ENCODE measurements at regions not wholly inside any gene's neighbourhood (a gene's known extent, or its start where the extent isn't known, plus 50 kb on each side); places are given as distances from the start of the nearest gene placed in this dataset.

DNA sequence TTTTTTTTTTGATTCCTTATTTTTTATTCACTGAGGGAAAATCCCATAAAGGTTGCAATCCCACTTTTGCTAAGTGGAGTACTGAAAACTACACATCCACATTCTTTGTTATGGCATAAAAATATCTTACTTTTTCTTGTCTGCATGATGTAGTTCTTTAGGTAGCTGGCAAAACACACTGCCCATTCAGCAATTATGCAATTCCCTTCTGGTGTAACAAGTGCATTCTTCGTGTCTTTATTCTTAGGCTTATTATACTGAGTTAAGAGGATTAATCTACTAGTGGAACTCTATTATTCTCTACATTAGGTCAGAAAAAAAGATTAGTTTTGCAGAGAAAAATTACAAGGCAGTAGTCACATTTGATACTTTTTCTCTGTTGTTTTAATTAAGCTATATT lies 403.8 kb upstream of the GBE1 start:
- Mint-ChIP-seq H3K27ac (no peak overlapping the region), H3K4me3 (no peak overlapping the region), H3K4me1 (no peaks in the 10 kb centered on the region), H3K36me3 (ENCODE audit: low read depth) (peaks cover 4% of the 10 kb centered on the region; the same call in 1 of the 3 replicates), H3K27me3 (ENCODE audit: insufficient read depth, low read depth, poor library complexity) (no peaks in the 10 kb centered on the region), H3K9me3 (peaks cover 3% of the 10 kb centered on the region; the same call in 2 of the 3 replicates)
- H3K27ac ChIP-seq (ENCODE audit: low read depth): no peak overlapping the region
- TF ChIP-seq, protein P1, sequence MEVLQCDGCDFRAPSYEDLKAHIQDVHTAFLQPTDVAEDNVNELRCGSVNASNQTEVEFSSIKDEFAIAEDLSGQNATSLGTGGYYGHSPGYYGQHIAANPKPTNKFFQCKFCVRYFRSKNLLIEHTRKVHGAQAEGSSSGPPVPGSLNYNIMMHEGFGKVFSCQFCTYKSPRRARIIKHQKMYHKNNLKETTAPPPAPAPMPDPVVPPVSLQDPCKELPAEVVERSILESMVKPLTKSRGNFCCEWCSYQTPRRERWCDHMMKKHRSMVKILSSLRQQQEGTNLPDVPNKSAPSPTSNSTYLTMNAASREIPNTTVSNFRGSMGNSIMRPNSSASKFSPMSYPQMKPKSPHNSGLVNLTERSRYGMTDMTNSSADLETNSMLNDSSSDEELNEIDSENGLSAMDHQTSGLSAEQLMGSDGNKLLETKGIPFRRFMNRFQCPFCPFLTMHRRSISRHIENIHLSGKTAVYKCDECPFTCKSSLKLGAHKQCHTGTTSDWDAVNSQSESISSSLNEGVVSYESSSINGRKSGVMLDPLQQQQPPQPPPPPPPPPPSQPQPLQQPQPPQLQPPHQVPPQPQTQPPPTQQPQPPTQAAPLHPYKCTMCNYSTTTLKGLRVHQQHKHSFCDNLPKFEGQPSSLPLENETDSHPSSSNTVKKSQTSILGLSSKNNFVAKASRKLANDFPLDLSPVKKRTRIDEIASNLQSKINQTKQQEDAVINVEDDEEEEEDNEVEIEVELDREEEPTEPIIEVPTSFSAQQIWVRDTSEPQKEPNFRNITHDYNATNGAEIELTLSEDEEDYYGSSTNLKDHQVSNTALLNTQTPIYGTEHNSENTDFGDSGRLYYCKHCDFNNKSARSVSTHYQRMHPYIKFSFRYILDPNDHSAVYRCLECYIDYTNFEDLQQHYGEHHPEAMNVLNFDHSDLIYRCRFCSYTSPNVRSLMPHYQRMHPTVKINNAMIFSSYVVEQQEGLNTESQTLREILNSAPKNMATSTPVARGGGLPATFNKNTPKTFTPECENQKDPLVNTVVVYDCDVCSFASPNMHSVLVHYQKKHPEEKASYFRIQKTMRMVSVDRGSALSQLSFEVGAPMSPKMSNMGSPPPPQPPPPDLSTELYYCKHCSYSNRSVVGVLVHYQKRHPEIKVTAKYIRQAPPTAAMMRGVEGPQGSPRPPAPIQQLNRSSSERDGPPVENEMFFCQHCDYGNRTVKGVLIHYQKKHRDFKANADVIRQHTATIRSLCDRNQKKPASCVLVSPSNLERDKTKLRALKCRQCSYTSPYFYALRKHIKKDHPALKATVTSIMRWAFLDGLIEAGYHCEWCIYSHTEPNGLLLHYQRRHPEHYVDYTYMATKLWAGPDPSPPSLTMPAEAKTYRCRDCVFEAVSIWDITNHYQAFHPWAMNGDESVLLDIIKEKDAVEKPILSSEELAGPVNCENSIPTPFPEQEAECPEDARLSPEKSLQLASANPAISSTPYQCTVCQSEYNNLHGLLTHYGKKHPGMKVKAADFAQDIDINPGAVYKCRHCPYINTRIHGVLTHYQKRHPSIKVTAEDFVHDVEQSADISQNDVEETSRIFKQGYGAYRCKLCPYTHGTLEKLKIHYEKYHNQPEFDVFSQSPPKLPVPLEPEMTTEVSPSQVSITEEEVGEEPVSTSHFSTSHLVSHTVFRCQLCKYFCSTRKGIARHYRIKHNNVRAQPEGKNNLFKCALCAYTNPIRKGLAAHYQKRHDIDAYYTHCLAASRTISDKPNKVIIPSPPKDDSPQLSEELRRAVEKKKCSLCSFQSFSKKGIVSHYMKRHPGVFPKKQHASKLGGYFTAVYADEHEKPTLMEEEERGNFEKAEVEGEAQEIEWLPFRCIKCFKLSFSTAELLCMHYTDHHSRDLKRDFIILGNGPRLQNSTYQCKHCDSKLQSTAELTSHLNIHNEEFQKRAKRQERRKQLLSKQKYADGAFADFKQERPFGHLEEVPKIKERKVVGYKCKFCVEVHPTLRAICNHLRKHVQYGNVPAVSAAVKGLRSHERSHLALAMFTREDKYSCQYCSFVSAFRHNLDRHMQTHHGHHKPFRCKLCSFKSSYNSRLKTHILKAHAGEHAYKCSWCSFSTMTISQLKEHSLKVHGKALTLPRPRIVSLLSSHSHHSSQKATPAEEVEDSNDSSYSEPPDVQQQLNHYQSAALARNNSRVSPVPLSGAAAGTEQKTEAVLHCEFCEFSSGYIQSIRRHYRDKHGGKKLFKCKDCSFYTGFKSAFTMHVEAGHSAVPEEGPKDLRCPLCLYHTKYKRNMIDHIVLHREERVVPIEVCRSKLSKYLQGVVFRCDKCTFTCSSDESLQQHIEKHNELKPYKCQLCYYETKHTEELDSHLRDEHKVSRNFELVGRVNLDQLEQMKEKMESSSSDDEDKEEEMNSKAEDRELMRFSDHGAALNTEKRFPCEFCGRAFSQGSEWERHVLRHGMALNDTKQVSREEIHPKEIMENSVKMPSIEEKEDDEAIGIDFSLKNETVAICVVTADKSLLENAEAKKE (CRISPR knock-in tag; IDR thresholded peaks at IDR 0.05): no peak
- TF ChIP-seq EZH2phosphoT487 (IDR thresholded peaks at IDR 0.05; ENCODE audit: unreplicated experiment) (no peak), CREB1 (CRISPR knock-in tag; IDR thresholded peaks at IDR 0.05; ENCODE audit: low read depth) (no peak), POLR2AphosphoS5 (IDR thresholded peaks at IDR 0.05; ENCODE audit: low read depth) (no peak), NANOG (IDR thresholded peaks at IDR 0.05; ENCODE audit: borderline replicate concordance) (no peak), EZH2 (IDR thresholded peaks at IDR 0.05; ENCODE audit: low read depth, unreplicated experiment) (no peak), ZNF331 (CRISPR knock-in tag; IDR thresholded peaks at IDR 0.05; ENCODE audit: low read depth) (no peak), STAT1 (IDR thresholded peaks at IDR 0.05; ENCODE audit: unreplicated experiment) (no peak), JUNB (IDR thresholded peaks at IDR 0.05; ENCODE audit: unreplicated experiment) (no peak), ZNF114 (CRISPR knock-in tag; IDR thresholded peaks at IDR 0.05) (no peak)
- TF ChIP-seq, protein P2, sequence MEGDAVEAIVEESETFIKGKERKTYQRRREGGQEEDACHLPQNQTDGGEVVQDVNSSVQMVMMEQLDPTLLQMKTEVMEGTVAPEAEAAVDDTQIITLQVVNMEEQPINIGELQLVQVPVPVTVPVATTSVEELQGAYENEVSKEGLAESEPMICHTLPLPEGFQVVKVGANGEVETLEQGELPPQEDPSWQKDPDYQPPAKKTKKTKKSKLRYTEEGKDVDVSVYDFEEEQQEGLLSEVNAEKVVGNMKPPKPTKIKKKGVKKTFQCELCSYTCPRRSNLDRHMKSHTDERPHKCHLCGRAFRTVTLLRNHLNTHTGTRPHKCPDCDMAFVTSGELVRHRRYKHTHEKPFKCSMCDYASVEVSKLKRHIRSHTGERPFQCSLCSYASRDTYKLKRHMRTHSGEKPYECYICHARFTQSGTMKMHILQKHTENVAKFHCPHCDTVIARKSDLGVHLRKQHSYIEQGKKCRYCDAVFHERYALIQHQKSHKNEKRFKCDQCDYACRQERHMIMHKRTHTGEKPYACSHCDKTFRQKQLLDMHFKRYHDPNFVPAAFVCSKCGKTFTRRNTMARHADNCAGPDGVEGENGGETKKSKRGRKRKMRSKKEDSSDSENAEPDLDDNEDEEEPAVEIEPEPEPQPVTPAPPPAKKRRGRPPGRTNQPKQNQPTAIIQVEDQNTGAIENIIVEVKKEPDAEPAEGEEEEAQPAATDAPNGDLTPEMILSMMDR (conservative IDR thresholded peaks at IDR 0.05; ENCODE audit: low read depth in 2 of 2): no peak
- TF ChIP-seq, protein P3, sequence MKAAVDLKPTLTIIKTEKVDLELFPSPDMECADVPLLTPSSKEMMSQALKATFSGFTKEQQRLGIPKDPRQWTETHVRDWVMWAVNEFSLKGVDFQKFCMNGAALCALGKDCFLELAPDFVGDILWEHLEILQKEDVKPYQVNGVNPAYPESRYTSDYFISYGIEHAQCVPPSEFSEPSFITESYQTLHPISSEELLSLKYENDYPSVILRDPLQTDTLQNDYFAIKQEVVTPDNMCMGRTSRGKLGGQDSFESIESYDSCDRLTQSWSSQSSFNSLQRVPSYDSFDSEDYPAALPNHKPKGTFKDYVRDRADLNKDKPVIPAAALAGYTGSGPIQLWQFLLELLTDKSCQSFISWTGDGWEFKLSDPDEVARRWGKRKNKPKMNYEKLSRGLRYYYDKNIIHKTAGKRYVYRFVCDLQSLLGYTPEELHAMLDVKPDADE (IDR thresholded peaks at IDR 0.05): no peak
- TF ChIP-seq, protein P4, sequence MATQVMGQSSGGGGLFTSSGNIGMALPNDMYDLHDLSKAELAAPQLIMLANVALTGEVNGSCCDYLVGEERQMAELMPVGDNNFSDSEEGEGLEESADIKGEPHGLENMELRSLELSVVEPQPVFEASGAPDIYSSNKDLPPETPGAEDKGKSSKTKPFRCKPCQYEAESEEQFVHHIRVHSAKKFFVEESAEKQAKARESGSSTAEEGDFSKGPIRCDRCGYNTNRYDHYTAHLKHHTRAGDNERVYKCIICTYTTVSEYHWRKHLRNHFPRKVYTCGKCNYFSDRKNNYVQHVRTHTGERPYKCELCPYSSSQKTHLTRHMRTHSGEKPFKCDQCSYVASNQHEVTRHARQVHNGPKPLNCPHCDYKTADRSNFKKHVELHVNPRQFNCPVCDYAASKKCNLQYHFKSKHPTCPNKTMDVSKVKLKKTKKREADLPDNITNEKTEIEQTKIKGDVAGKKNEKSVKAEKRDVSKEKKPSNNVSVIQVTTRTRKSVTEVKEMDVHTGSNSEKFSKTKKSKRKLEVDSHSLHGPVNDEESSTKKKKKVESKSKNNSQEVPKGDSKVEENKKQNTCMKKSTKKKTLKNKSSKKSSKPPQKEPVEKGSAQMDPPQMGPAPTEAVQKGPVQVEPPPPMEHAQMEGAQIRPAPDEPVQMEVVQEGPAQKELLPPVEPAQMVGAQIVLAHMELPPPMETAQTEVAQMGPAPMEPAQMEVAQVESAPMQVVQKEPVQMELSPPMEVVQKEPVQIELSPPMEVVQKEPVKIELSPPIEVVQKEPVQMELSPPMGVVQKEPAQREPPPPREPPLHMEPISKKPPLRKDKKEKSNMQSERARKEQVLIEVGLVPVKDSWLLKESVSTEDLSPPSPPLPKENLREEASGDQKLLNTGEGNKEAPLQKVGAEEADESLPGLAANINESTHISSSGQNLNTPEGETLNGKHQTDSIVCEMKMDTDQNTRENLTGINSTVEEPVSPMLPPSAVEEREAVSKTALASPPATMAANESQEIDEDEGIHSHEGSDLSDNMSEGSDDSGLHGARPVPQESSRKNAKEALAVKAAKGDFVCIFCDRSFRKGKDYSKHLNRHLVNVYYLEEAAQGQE (IDR thresholded peaks at IDR 0.05; ENCODE audit: unreplicated experiment): no peak
- no peaks in the 10 kb centered on the region for H3K27me3 ChIP-seq (ENCODE audit: insufficient read depth)
- ATAC-seq (no peak), DNase-seq (ENCODE audit: low spot score) (no peak)
- H2AFZ ChIP-seq: no peak overlapping the region
- H3K79me2 ChIP-seq (replicated peaks; ENCODE audit: insufficient read depth): no peaks in the 10 kb centered on the region
- no peaks in the 10 kb centered on the region for H3K9me2 ChIP-seq (ENCODE audit: insufficient read depth)
- H3K4me3 ChIP-seq: no peak overlapping the region
- no peaks in the 10 kb centered on the region for H4K20me1 ChIP-seq (replicated peaks; ENCODE audit: insufficient read depth)
- H3K4me1 ChIP-seq (ENCODE audit: insufficient read depth): no peaks in the 10 kb centered on the region
- no peaks in the 10 kb centered on the region for H3F3A ChIP-seq (replicated peaks; ENCODE audit: low read depth)
- H3K4me2 ChIP-seq: no peak overlapping the region
- H3K36me3 ChIP-seq (ENCODE audit: insufficient read depth): no peaks in the 10 kb centered on the region
